HuH-7 (cell line): ENCODE measurements at regions not wholly inside any gene's neighbourhood (a gene's known extent, or its start where the extent isn't known, plus 50 kb on each side); places are given as distances from the start of the nearest gene placed in this dataset.

Experiments used
- DNase-seq: peaks from one replicate; pipeline ENCODE4 v3.0.0; 2011; ENCODE audit warnings: low spot score

- no peak for DNase-seq
Measured at GRCh38 chr1:229063154-229063773, 207.6 kb upstream of the RAB4A start.

GRCh38 chr1:229064320-229065168 is 206.4 kb upstream of the RAB4A start:
- no peak for DNase-seq

- no peak for DNase-seq
Measured at GRCh38 chr1:229065613-229066012, 205.3 kb upstream of the RAB4A start.

- DNase-seq: no peak
Measured at GRCh38 chr1:229066591-229066990, 204.3 kb upstream of the RAB4A start.

GRCh38 chr1:229067546-229067945 is 203.4 kb upstream of the RAB4A start:
- DNase-seq: no peak

- no peak for DNase-seq
Measured at GRCh38 chr1:229068270-229068987, 202.5 kb upstream of the RAB4A start.

GRCh38 chr1:229069176-229069575 is 201.7 kb upstream of the RAB4A start:
- no peak for DNase-seq

GRCh38 chr1:229070168-229070567 is 200.7 kb upstream of the RAB4A start:
- no peak for DNase-seq

GRCh38 chr1:229073251-229073650 is 197.7 kb upstream of the RAB4A start:
- no peak for DNase-seq

GRCh38 chr1:229075217-229075616 is 195.7 kb upstream of the RAB4A start:
- DNase-seq: no peak

GRCh38 chr1:229075716-229076115 is 195.2 kb upstream of the RAB4A start:
- no peak for DNase-seq

- DNase-seq: no peak
Measured at GRCh38 chr1:229076195-229076594, 194.7 kb upstream of the RAB4A start.

GRCh38 chr1:229079016-229079595 is 191.8 kb upstream of the RAB4A start:
- no peak for DNase-seq

GRCh38 chr1:229080361-229080760 is 190.6 kb upstream of the RAB4A start:
- DNase-seq: no peak

GRCh38 chr1:229085291-229085690 is 185.6 kb upstream of the RAB4A start:
- DNase-seq: no peak

- no peak for DNase-seq
Measured at GRCh38 chr1:229086091-229086490, 184.8 kb upstream of the RAB4A start.

GRCh38 chr1:229086686-229087085 is 184.2 kb upstream of the RAB4A start:
- no peak for DNase-seq

GRCh38 chr1:229087339-229087738 is 183.6 kb upstream of the RAB4A start:
- no peak for DNase-seq

- DNase-seq: no peak
Measured at GRCh38 chr1:229087906-229088305, 183.0 kb upstream of the RAB4A start.

GRCh38 chr1:229088711-229089110 is 182.2 kb upstream of the RAB4A start:
- DNase-seq: no peak

GRCh38 chr1:229089586-229090208 is 181.2 kb upstream of the RAB4A start:
- DNase-seq: no peak

GRCh38 chr1:229091721-229092136 is 179.2 kb upstream of the RAB4A start:
- DNase-seq: no peak
